ENCODE measurements at regions not wholly inside any gene's neighbourhood (a gene's known extent, or its start where the extent isn't known, plus 50 kb on each side); places are given as distances from the start of the nearest gene placed in this dataset.
A peak's percentile ranks its signal among the peaks of the same experiment; 100 is the strongest.

DNA sequence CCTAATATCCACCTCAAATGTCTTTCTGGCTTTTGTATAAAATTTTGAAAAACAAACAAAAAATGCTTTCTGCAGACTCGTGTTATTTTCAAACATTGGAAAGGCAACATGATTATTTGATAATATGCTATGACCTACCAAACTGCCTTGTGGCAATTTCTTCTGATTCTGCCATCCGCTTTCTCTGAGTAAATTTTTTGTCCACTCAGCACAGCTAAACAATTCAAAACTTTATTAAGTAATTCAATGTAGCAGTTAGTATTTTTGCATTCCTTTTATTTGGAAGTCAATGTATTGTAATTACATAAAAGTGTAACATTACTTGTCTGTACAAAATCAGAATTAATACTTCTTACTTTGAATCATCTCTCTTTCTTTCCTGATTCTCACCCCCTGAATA lies 1206.6 kb upstream of the EYS start (continued):
- no peak for TF ChIP-seq JUNB (IDR thresholded peaks at IDR 0.05)

DNA sequence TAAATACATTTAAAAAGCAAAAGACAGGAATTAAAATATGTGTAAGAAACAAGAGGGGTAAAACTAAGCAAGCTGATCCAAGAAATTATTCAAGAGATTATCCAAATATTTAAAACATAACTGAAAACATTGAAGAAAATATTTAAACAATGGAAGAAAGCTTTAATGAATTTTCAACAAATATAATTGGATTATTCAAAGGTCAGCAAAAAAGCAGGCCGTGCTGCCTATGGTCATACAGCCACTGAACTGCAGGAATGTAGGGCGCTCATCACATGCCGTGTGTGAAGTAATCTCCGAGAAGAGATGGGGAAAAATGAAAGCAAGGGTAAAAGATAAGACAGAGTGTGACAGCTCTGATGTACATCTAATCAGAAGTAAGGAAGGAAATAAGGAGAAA lies 1195.4 kb upstream of the EYS start:
- ChIA-PET POLR2A (no interaction called here), CTCF (interaction anchor here (0.9 kb wide), 1 partner anchor 12 kb away, joined by 3 read pairs; no protein-coding TSS in a partner anchor)
- no peak for ATAC-seq
- no peaks in the 10 kb centered on the region for H3K4me1 ChIP-seq
- no peak overlapping the region for H3K4me2 ChIP-seq
- TF ChIP-seq MAFK (IDR thresholded peaks at IDR 0.05; ENCODE audit: partially characterized antibody) = peak; percentile 40
- no peak for TF ChIP-seq ZC3H11A (IDR thresholded peaks at IDR 0.05)
- WGBS (ENCODE audit: missing lambda C conversion rate) = 42% methylated on average over 4 of the region's 4 CpGs
- no peaks in the 10 kb centered on the region for H3K9me3 ChIP-seq
- DNase-seq (ENCODE audit: low read depth in 1 of 2, low spot score in 1 of 2) = no peak
- no peak for FAIRE-seq
- H3K4me3 ChIP-seq = no peak overlapping the region
- no peak overlapping the region for H3K27ac ChIP-seq

DNA sequence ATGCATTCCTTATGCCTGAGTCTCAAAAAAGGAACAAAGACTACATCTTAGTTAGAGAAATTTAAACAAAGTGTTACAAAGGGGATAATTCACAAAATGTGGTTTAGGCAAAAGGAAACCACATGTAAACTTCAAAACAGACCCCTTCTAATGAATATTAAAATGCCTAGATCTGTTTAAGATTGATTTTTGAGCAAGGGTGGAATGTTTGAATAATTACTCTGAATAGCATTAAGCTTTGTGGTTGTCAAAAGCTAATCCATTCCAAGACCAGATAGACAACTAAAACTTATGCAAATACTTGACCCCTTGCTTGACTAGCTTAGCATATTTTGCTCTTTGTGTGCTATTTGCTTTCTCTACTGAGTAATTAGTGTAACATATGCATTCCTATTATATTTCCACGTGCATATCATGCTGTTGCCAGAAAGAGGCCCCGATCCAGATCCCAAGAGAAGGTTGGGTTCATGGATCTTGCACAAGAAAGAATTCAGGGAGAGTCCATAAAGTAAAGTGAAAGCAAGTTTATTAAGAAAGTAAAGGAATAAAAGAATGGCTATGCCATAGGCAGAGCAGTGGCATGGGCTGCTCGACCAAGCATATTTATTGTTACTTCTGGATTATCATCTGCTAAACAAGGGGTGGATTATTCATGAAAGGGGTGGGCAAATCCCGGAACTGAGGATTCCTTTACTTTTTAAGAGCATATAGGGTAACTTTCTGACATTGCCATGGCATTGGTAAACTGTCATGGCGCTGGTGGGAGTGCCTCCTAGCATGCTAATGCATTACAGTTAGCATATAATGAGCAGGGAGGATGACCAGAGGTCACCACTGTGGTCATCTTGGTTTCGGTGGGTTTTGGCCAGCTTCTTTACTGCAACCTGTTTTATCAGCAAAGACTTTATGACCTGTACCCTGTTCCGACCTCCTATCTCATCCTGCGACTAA lies 1193.4 kb upstream of the EYS start:
- CTCF ChIA-PET = no interaction called here
- TF ChIP-seq EHMT2 (IDR thresholded peaks at IDR 0.05; ENCODE audit: low read depth) = no peak
- TF ChIP-seq FOSL2 (IDR thresholded peaks at IDR 0.05) = no peak
- TF ChIP-seq FOSL2 (CRISPR knock-in tag; IDR thresholded peaks at IDR 0.05) = no peak
- TF ChIP-seq CHD4 (IDR thresholded peaks at IDR 0.05; ENCODE audit: borderline replicate concordance) = no peak
- TF ChIP-seq, protein P1, sequence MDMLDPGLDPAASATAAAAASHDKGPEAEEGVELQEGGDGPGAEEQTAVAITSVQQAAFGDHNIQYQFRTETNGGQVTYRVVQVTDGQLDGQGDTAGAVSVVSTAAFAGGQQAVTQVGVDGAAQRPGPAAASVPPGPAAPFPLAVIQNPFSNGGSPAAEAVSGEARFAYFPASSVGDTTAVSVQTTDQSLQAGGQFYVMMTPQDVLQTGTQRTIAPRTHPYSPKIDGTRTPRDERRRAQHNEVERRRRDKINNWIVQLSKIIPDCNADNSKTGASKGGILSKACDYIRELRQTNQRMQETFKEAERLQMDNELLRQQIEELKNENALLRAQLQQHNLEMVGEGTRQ (IDR thresholded peaks at IDR 0.05) = no peak
- TF ChIP-seq ZC3H11A (IDR thresholded peaks at IDR 0.05) = no peak
- TF ChIP-seq HOXB13 (CRISPR knock-in tag; IDR thresholded peaks at IDR 0.05; ENCODE audit: low read depth) = no peak
- no peaks in the 10 kb centered on the region for H3K9me3 ChIP-seq
- H3K4me2 ChIP-seq = no peak overlapping the region
- H3K27ac ChIP-seq = no peak overlapping the region
- POLR2A ChIA-PET = no interaction called here
- FAIRE-seq (no peak), ATAC-seq (no peak), DNase-seq (ENCODE audit: low read depth in 1 of 2, low spot score in 1 of 2) (no peak)
- 24% methylated on average over 8 of the region's 8 CpGs for WGBS (ENCODE audit: missing lambda C conversion rate)
- no peaks in the 10 kb centered on the region for H3K4me1 ChIP-seq
- H3K4me3 ChIP-seq = no peak overlapping the region

DNA sequence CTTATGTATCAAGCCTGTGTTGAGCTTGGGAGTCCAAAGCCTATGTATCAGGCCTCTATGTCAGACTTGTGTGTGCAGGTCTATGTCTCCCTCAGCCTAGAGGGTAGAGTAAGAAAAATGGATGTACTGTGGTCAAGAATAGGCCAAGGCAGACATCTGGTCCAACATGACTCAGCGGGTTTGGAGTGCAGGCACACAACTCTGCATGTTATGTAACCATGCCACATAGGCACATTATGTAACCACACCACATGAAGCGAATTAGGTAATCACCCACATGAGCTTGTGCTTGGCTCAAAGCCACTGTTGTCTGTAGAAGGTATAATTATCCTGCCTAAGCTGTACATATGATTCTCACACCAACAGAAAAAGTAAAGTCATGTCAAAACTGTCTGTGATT lies 1190.5 kb upstream of the EYS start:
- no peak overlapping the region for H3K27ac ChIP-seq

DNA sequence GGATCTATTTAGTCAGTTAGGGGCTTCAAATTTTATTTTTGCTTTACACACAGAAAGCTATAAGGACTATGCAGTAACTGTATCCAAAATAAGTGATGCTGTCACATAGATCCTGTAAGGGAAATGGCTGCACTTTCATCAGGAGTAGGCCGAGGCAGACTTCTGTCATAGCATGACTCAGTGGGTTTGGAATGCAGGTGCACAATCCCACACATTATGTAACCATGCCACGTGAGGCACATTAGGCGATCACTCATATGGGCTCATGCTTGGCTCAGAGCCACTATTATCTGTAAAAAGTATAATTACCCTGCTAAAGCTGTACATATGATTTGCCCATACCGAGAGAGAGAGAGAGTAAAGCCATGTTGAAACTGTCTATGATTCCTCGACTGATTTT lies 1189.4 kb upstream of the EYS start:
- DNase-seq (ENCODE audit: low read depth in 1 of 2, low spot score in 1 of 2) = no peak
- FAIRE-seq = no peak
- TF ChIP-seq, protein P2, sequence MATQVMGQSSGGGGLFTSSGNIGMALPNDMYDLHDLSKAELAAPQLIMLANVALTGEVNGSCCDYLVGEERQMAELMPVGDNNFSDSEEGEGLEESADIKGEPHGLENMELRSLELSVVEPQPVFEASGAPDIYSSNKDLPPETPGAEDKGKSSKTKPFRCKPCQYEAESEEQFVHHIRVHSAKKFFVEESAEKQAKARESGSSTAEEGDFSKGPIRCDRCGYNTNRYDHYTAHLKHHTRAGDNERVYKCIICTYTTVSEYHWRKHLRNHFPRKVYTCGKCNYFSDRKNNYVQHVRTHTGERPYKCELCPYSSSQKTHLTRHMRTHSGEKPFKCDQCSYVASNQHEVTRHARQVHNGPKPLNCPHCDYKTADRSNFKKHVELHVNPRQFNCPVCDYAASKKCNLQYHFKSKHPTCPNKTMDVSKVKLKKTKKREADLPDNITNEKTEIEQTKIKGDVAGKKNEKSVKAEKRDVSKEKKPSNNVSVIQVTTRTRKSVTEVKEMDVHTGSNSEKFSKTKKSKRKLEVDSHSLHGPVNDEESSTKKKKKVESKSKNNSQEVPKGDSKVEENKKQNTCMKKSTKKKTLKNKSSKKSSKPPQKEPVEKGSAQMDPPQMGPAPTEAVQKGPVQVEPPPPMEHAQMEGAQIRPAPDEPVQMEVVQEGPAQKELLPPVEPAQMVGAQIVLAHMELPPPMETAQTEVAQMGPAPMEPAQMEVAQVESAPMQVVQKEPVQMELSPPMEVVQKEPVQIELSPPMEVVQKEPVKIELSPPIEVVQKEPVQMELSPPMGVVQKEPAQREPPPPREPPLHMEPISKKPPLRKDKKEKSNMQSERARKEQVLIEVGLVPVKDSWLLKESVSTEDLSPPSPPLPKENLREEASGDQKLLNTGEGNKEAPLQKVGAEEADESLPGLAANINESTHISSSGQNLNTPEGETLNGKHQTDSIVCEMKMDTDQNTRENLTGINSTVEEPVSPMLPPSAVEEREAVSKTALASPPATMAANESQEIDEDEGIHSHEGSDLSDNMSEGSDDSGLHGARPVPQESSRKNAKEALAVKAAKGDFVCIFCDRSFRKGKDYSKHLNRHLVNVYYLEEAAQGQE (IDR thresholded peaks at IDR 0.05) = no peak
- TF ChIP-seq NR3C1 (IDR thresholded peaks at IDR 0.05) = no peak
- no peak for TF ChIP-seq SMC3 (IDR thresholded peaks at IDR 0.05)
- no peak for TF ChIP-seq HEYL (CRISPR knock-in tag; IDR thresholded peaks at IDR 0.05)
- no peak for TF ChIP-seq NPAS2 (CRISPR knock-in tag; IDR thresholded peaks at IDR 0.05; ENCODE audit: borderline replicate concordance)
- no peak for TF ChIP-seq CHD2 (IDR thresholded peaks at IDR 0.05; ENCODE audit: low read length, partially characterized antibody)
- TF ChIP-seq ESRRA (IDR thresholded peaks at IDR 0.05; ENCODE audit: borderline replicate concordance, low read length) = no peak
- no peak for TF ChIP-seq ZC3H11A (IDR thresholded peaks at IDR 0.05)
- TF ChIP-seq EP300 (IDR thresholded peaks at IDR 0.05) = no peak
- TF ChIP-seq, protein P3, sequence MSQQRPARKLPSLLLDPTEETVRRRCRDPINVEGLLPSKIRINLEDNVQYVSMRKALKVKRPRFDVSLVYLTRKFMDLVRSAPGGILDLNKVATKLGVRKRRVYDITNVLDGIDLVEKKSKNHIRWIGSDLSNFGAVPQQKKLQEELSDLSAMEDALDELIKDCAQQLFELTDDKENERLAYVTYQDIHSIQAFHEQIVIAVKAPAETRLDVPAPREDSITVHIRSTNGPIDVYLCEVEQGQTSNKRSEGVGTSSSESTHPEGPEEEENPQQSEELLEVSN (IDR thresholded peaks at IDR 0.05; ENCODE audit: borderline replicate concordance, low read depth) = no peak
- TF ChIP-seq JUN (IDR thresholded peaks at IDR 0.05) = no peak
- no peak for TF ChIP-seq CBX8 (IDR thresholded peaks at IDR 0.05)

More for the DNA sequence above, 1190.5 kb upstream of the EYS start:
- Histone ChIP-seq H3K4me1 (no peaks in the 10 kb centered on the region), H3K4me3 (no peak overlapping the region), H3K4me2 (no peak overlapping the region), H3K9me3 (no peaks in the 10 kb centered on the region)
- DNase-seq (ENCODE audit: low read depth in 1 of 2, low spot score in 1 of 2) (peak in 1 of 2 experiments; percentile 13), ATAC-seq (no peak), FAIRE-seq (no peak)
- no peak for TF ChIP-seq HEYL (CRISPR knock-in tag; IDR thresholded peaks at IDR 0.05)
- no peak for TF ChIP-seq TFCP2L1 (CRISPR knock-in tag; IDR thresholded peaks at IDR 0.05)
- no peak for TF ChIP-seq ZSCAN20 (CRISPR knock-in tag; IDR thresholded peaks at IDR 0.05)
- TF ChIP-seq NFE2L2 (conservative IDR thresholded peaks at IDR 0.05; ENCODE audit: low read length) = no peak
- no peak for TF ChIP-seq RAD21 (conservative IDR thresholded peaks at IDR 0.05 in 1 of 2, IDR thresholded peaks at IDR 0.05 in 1 of 2)
- TF ChIP-seq POLR2AphosphoS2 (conservative IDR thresholded peaks at IDR 0.05; ENCODE audit: low read length) = no peak
- no peak for TF ChIP-seq KDM5A (IDR thresholded peaks at IDR 0.05)
- no peak for TF ChIP-seq FOSB (CRISPR knock-in tag; IDR thresholded peaks at IDR 0.05)
- no peak for TF ChIP-seq JUN (IDR thresholded peaks at IDR 0.05)
- TF ChIP-seq SREBF2 (IDR thresholded peaks at IDR 0.05) = no peak
- no peak for TF ChIP-seq MAZ (IDR thresholded peaks at IDR 0.05; ENCODE audit: borderline replicate concordance, low read depth, low read length)
- no peak for TF ChIP-seq KDM1A (IDR thresholded peaks at IDR 0.05; ENCODE audit: low read depth)
- TF ChIP-seq CHD2 (IDR thresholded peaks at IDR 0.05; ENCODE audit: low read length, partially characterized antibody) = no peak
- no peak for TF ChIP-seq MAFK (IDR thresholded peaks at IDR 0.05; ENCODE audit: partially characterized antibody)
- ChIA-PET CTCF (no interaction called here), POLR2A (no interaction called here)
- 52% methylated on average over 2 of the region's 2 CpGs for WGBS (ENCODE audit: missing lambda C conversion rate)

More for the DNA sequence above, 1189.4 kb upstream of the EYS start:
- CTCF ChIA-PET = no interaction called here
- no peak for ATAC-seq
- H3K9me3 ChIP-seq = no peaks in the 10 kb centered on the region
- no peaks in the 10 kb centered on the region for H3K4me1 ChIP-seq
- POLR2A ChIA-PET = no interaction called here
- no peak overlapping the region for H3K27ac ChIP-seq
- WGBS (ENCODE audit: missing lambda C conversion rate) = 42% methylated on average over 4 of the region's 5 CpGs
- no peak overlapping the region for H3K4me2 ChIP-seq
- H3K4me3 ChIP-seq = no peak overlapping the region

All from A549 (cell line).